Activated CD4-positive, alpha-beta T cell treated with anti-CD3 and anti-CD28 coated beads, Interleukin-2, amount 50 U/mL, for 48 hours (primary cell): ENCODE measurements at regions not wholly inside any gene's neighbourhood (a gene's known extent, or its start where the extent isn't known, plus 50 kb on each side); places are given as distances from the start of the nearest gene placed in this dataset.

Experiments
- DNase-seq, 2 experiments: peaks; one replicate each; pipeline ENCODE4 v3.0.0-alpha.2; 2020

DNA sequence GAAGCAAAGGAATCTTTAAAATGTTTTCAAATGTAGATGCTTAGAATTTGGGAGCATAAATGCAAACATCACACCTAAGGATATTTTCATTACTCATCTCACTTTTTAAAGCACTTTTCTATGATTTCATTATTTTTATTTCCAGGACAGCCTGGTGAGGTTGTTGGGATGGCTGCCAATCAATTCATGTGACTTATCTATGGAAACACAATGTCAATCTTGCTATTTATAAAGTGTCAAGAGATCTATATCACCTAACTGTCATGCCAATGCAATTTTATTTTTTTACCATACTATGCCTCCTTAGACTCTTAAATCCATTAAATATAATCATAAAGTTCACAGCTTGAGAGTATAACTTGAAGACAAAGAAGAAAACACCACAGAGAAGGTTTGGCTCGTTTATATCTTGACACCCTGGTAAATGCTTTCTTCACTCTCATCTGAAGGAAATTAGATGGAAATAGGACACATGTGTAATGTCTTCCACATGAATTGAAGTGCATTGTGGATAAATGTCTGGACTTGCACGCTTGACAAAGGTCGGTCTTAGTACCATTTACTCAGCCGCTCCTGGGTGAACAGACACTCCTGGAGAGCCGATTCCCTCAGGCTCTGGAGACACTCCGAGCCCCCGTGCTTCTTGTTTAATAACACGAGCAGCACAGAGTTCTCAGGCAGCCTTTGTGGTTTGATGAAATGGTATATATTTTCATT lies 425.7 kb upstream of the FAT1 start:
- DNase-seq, result no peak

DNA sequence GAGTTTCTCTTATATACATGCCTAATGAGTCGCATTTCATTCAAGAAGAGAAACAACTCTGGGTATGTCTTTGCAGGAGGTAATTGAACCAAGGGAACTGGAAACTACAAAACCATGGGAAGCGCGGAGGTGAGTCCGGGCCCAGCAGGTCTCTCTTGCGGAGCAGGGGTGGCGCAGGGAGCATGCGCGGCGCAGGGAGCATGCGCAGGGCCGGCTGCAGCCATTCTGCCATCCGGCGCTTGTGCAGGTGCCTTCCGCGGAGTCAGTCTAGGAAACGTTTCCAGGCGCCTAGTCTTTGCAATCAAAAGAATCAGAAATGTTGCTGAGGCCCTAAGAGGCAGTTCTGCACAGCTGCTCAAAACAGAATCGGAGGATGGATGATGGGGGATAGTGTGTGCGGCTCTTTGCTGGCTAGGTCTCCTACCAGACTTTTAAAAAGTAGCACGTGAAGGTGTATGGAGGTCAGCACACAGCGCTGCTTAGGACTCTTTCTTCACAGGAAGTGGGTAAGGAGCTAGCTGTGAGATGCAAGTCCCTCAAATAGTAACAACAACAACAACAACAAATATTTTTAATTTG lies 433.8 kb upstream of the FAT1 start:
- DNase-seq, result no peak

DNA sequence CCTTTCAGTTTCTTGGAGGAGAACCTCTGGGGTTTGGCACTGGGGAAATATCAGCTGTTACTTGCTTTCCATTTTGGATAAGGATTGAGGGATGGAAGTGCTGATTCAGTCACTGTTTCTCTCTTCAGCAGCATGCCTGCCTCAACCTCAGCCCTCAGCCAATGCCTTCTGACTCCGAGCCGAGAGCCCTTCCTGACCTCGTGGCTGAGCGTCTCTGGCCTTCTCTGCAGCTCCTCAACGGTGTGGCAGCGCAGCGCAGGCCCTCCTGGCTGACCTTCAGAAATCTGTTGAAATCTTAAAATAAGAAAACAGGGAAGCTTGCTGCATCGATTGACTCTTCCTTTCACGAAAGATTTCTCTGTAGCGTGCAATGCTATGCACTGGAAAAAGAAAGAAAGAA lies 434.3 kb upstream of the FAT1 start:
- DNase-seq, result no peak

DNA sequence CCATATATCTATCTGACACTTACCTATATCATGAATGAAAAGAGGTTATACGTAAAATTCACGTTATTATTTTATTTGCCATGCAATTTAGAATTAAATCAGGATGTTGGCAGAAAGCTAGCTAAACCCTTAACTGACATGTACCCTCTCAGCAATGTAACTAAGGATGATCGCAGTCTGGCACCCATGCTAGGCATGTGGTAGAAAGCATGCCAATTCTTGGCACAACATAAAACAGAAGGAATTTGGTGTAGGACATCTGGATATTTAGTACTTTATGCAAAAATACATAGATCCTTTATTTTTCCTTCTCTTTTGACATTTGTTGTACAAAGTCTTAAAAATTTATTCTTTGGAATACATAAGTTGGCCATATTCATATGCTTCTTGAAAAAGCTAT lies 436.8 kb upstream of the FAT1 start:
- no peak for DNase-seq

DNA sequence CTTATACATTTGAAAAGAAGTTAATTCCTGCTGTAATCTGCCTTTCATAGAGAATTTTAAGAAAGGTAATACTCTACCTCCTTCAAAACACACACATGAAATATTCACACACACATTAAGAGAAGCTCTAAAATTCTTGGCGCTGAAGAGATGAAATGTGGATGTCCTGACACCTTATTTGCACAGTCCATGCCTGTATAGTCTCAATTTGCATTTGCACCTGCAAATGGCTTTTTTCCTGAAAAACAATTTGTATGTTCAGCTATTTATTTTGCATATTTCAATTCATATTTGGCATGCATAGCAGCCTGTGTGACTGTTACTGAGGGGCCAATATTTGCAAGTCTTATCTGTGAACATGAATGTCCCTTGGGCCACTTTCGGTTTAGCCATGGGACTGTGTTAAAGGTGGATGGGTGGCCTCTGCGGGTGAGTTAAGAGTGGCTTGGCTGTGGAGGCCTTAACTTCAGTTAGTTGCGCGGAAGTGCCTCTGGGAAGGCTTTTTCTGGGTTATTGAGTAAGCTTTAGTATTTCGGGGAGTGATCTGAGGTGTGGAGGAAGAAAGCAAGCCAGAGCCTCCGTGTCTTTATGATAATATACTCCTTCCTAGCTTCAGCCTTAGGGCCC lies 443.3 kb upstream of the FAT1 start:
- no peak for DNase-seq

DNA sequence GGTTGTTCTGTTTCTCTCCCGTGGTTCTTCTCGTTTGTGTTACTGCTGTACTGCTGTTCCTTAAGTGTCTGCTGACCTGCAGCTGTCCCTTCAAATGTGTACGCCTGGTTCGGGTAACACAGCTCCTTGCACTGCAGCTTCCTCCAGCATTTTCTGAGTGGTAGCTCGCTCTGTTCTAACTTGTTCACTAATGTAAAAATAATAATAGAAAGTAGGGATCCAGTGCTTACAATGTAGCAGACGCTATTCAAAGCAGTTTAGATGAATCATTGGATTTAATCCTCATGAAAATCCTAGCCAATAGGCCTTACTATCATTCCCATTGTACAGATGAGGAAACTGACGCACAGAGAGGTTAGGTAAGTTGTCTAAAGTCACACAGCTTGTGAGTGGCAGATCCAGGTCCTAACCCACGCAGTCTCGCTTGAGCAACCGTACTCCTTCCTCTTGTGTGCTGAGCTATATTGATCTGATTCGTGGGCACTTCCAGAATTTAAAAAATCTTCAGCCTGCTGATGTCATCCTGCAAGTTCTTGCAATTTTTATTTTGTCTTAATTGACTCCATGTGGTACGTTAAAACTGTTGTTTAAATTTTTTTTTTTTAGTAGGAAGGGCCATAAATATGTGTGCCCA lies 448.2 kb upstream of the FAT1 start:
- DNase-seq, result no peak

DNA sequence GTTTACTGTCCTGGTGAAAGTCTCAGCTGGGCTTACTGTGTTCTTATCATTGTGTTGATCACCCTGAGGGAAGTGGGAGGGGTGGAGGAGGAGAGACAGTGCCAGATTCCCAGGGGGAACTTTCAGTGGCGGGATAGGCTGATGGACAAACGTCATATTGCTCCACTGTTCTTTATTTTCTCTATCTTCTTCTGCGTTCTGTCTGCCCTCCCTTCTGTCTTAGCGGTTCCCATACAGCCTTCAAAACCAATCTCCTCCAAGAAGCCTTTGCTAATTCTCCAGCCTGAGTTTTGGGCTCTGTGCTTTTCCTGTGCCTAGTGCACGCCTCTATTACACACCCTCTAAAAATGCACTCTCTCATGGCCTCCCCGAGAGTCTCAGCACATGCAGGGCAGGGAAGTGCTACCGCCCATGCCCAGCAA lies 448.7 kb upstream of the FAT1 start:
- no peak for DNase-seq

DNA sequence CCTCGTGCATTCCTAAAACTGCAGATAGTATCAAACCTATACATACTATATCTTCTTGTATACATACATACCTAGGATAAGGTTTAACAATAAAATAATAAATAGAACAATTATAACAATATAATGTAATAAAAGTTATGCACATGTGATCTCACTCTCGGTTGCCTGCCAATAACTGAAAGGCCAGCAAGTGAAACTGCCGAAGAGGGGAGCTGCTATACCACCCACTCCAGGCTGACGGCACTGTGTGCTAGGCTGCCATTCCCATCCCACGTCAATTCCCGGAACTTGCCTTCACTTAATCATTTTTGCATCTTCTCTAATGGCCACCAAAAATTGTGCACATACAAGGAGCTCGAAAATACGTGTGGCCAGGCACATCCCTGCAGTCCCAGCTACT lies 451.1 kb upstream of the FAT1 start:
- DNase-seq, result no peak

DNA sequence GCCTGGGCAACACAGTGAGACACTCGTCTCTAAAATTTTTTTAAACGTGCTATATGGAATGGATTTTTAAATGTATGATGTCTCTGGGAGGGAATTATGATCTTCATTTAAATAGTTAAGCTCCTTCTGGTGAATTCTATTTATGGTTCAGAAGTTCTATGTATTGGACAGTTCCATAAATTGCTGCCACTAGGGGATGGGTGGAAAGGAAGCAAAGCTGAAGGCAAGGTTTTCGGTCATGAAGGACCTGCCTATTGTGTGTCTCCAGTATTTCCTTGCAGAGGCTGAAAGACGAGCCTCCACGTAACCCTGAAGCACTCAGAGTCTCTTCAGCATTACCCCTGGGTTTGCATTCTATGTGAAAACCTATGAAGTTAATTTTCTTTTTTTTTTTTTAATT lies 451.5 kb upstream of the FAT1 start:
- DNase-seq, result no peak

DNA sequence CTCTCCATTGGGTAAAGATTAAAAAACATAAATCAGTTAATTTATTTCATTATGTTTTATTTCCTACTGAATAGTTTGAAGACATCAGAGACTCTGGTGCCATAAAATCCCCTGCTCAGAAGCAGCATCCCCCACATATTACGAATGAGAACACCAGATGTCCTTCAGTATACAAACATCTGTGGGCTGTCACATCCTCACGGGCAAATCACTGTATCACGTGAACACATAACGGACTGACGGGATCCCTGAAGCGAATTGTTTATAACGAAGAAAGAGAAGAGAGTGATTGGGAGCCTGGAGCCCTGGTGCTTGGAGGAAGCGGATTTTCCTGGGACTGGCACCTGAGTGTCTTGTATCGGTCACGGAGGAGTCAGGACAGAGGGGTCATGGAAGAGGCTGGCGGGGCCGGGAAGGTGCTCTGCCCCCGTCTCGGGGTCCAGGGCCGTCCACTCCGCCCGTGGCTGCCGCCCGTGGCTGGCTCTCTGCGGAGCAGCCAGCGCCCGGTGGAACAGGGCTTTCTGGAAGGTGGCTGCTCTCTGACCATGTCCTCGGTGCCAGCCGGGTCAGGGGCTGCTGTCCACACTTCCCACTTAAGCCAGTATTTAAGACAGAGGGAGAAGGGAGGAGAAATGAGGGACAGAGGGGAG lies 452.7 kb upstream of the FAT1 start:
- no peak for DNase-seq

DNA sequence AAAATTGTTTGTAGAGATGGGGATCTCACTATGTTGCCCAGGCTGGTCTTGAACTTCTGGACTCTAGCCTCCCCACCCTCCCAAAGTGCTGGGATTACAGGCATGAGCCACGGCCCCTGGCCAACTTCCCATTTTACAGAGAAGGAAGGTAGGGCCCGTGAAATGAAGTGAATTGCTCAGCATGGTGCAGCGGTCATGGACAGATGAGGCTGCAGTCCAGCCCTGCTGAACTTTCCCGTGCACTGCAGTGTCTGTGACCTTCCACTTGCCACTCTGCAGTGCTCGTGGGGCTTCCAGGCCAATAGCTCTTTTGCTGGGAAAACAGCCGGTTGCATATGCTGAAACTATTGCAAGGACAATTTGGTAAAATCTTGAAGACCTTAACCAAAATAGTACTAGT lies 454.4 kb upstream of the FAT1 start:
- no peak for DNase-seq

DNA sequence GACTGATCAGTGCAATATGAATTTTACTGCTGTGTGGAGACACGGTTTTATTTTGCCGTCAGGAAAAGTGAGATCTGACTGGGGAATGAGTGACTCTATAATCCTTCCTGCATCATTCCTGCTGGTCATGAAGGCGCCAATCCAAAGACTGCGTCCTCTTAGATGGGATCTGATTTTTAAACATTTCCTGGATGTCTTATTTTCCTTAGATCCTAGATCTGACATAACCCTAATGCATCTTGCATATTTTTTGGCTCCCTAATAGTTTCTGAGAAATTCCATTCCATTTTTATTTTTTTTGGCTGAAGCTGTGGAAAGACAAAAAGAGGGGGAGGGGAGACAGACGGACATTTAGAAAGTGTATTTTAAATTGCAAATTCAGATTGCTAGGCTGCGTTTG lies 454.9 kb upstream of the FAT1 start:
- DNase-seq, result no peak

DNA sequence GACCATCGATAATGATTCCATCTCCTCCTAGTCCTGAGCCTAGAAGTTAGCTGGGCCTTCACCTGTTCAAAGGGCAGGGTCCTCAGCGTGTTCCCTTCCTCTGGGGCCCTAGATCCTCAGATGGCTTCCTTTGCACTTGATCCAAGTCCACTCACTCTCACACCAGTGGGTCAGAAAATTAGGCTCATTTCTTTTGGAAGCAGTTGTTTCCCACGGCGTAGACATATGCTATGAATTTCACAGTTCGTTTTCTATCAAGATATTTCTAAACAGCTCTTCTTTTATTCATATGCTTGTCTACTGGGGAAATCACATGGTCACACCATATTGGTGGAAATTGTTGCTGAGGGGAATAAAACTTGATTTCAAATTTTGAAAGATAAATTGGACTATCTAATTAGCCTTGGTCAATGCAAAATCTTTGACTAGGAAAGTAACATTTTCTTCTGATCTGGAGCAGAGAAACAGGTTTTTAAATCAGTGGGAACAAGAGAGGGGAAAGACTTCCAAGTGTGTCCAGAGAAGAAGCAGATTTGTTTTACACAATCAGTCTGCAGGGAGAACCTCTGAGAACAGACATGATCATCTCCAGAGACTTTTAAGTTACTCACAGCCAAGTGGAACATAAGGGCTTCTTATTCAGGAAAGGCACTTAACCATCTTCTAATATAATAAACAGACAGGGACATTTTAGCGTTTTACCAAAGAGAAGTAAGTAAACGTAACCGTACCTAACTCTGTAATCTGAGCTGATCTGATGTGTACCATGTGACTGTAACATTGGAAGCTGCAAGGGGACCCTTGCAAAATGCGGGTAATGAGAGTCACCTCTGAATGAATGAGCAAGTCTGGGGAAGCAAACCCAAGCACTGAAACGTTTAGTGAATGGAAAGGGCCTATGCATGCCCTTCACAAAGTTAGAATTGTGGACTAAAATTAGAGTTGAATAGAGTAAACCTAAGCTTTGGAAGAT lies 455.7 kb upstream of the FAT1 start:
- no peak for DNase-seq

DNA sequence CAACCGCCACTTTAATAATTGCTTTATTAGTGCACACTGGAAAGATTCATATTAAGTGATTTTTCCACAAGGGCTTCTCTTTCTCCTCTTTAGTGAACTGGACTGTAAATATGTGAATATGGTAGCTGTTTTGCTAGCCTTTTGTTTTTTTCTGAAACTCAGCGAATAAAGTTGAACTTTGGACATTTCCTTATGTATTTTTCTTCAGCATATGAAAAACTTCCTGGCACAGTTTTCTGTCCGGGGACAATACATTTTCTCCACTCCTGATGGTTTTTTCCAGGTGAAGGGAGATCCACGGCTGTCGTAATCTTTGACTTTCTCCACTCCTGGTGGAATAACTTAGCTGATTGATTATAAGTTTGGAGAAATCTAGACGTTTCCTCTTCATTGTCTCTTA lies 457.4 kb upstream of the FAT1 start:
- DNase-seq, result no peak

DNA sequence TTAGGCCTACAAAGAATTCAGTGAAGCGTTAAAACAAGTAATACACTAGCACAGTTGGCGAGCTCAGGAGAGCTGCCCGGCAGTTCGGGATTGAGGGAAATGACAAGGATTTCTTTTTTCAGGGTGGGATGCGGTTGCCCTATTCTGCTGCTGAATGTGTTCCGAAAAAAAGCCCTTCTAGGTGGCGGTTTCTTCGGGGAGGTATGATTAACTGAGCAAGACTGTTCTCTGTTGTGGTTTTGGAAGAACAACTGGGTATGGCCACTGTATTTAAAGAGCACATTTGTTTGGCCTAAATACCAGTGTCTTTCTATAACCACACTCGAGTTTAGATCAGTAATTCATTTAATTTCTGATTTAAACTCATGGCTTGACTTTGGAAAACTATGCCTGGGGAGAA lies 459.7 kb upstream of the FAT1 start:
- DNase-seq, result no peak

DNA sequence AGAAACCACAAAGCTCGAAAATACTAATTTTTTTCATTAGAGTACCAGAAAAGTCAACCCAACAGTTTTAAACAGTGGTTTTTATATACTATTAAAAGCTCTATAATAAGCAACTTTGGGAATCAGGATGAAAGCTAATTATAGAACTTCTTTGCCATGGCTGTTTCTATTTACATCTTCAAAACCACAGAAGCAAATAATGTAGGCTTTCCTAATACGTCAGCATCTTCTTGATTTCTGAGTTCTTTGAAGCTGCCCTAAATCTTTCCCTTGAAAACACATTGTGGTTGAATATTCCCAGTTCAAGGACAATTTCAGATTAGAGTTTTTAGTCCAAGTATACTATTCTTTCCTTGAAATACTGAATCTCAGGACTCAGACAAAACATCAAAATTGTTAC lies 460.2 kb upstream of the FAT1 start:
- DNase-seq, result no peak

DNA sequence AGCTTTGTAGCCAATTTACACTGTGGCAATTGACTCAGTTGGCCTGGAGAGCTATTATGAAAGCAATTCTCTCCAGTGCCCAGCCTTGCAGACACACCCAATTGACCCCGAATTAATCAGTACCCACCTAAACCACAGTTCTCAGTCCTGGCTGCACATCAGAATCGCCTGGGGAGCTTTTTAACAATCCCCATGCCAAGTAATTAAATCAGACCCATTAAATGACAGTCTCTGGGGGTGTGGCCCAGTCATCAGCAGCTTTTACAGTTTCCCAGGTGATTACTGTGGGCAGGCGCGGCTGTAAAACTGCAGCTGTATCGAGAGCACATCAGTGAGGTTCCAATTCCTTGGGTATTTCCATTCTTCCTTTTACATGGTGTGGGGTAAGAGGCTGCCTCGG lies 460.9 kb upstream of the FAT1 start:
- DNase-seq, result no peak

DNA sequence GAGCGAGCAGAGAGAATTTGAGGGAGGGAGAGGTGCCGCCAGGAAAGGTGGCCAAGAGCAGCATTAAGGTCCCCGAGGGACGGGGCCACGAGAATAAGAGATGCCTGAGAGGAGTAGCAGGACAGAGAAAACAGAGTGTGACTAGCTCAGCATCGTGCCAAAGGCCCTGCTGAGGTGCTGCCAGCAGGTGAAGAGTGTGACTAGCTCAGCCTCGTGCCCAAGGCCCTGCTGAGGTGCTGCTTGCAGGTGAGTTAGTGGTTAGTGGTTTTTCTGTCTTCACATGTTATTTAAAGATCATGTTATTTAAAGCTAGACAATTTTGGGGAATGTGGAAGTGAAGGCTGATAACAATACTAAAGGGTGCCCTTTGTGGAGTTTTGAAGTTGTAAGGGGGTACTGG lies 464.5 kb upstream of the FAT1 start:
- no peak for DNase-seq

DNA sequence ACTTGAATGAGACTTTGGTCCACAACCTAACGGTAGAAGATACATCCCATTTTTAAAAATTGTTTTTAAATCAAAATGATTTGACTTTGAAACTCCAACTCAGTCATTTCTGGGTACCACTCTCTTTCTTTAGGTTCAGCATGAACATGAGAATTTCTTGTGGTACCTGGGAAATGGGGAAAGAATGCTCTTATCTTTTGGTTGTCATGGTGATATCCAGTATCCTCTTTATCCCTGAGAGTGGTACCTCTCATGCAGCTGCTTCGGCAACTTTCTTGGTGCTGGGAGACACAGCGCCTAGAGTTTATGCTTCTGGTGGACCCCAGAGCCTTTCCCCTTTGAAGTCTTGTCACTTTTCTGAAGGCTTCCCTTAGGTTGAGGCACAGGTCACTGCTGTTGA lies 465.1 kb upstream of the FAT1 start:
- DNase-seq, result no peak

DNA sequence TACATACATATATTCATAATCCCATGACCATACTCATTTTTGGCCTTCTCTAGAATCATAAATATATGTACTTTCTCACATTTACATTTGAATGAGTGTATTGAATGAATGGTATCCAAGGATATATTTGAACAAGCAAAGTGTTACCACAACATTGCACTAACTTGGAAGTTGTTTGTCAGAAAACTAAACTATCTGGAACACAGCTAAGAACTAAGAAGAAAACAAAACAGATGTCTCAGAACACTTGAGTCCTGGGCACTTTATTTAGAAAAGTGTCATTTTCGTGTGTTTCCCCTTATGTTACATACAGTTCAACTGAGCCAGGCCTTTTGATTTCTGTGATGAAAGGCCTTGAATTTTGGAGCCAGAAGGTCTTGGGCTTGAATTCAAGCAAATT lies 466.7 kb upstream of the FAT1 start:
- no peak for DNase-seq

DNA sequence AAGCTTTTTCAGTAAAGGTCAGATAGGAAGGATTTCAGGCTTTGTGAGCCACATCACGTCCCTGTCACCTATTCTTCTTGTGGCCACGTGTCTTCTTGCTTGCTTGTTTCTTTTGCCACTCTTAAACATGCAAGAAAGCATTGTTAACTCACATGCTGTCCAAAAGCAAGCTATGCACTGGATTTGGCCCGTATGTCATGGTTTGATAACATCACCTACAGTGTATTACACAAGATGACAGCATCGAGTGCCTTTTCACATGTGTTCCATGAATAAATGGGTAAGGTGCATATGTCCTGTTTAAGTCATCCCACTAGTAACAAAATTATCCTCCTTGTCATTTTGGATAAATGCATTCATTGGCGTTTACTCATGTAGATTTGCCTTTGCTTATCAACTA lies 468.0 kb upstream of the FAT1 start:
- DNase-seq, result no peak

DNA sequence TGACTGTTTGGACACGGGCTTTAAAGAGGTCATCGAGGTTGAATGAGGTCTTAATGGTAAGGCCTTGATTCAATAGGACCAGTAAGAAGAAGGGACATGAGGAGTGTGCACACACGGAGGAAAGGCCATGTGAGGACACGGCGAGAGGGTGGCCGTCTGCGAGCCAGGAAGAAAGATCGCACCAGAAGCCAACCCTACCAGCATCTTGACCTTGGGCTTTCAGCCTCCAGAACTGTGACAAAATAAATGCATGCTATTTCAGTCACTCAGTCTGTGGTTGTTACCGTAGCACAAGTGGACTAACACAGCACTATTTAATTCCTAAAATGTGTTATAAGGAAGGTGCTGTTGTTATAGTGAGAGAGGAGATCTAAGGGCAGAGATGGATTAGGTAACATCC lies 468.6 kb upstream of the FAT1 start:
- no peak for DNase-seq

DNA sequence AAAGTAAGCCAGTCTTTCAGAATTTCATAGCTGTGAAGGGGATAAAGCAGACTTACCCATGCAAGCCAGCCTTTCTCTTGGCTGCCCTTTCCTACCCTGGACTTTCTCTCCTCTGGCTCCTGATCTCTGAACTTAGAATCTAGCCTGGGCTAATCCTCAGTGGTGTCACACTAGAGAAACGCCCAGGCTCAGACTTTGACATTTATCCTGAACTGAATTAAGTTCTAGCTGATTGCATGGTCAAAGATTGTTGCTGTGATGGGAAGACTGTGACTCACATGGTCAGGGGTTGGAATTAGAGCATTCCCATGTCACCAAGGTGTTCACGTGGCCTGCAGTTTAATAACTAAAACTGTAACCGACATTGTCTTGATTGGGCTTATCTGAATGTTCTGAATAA lies 469.5 kb upstream of the FAT1 start:
- no peak for DNase-seq
